K562 (cell line): ENCODE measurements at regions not wholly inside any gene's neighbourhood (a gene's known extent, or its start where the extent isn't known, plus 50 kb on each side); places are given as distances from the start of the nearest gene placed in this dataset.

Experiments
- ATAC-seq: fragments of 200-7000 bp; cut with Tn5 transposase; 3 replicates; pipeline ENCODE4 v1.9.1; 2020; ENCODE audit warnings: moderate library complexity
- BruUV-seq: library from RNA; stranded (reverse); fragments of 400-500 nt; replicated peaks from 2 replicates; lab custom pipeline; 2021; lab: Mats Ljungman, UMichigan
- CTCF ChIA-PET: fragments of 300-600 bp; formaldehyde crosslinking; extraction: SDS; loops from one replicate; lab custom pipeline; 2021; ENCODE audit warnings: low intra/inter-chr PET ratio; lab: Yijun Ruan, JAX
- POLR2A ChIA-PET: fragments of 300-600, 350-650 bp; sonication (Branson Sonifier 250); formaldehyde crosslinking; extraction: SDS; loops from one replicate; lab custom pipeline; 2021; ENCODE audit warnings: antibody characterized with exemption, inconsistent platforms; lab: Yijun Ruan, JAX
- DNase-seq, 4 experiments: peaks; one replicate each; pipeline versions ENCODE4 v3.0.0 to v3.0.0-alpha.2; 2011 to 2018; ENCODE audit warnings: low spot score in 3 of 4, mixed read lengths in 3 of 4; ENCODE audit errors: extremely low read depth in 1 of 4
- FAIRE-seq: peaks from 2 replicates; lab custom pipeline; 2011; peaks lifted over from hg19 to GRCh38; lab: Jason Lieb, UNC
- H2AFZ ChIP-seq: 2 replicates; pipeline ENCODE4 v1.6.0; 2011; ENCODE audit warnings: low read depth, low read length, control low read depth, inconsistent platforms
- H3K27ac ChIP-seq: fragments of 200-600 bp; 3 replicates; pipeline ENCODE4 v1.8.0; 2011; ENCODE audit warnings: low read depth, mild to moderate bottlenecking, control low read depth, inconsistent platforms, low read length, moderate library complexity, mixed read lengths; ENCODE audit errors: extremely low read depth
- H3K27me3 ChIP-seq, 2 experiments: fragments of 300-600 bp in 1 of 2; 2 replicates in 1 of 2; 3 replicates in 1 of 2; pipeline versions ENCODE4 v1.6.0 to v1.8.0; 2011; ENCODE audit warnings: inconsistent platforms in 2 of 2, low read length in 2 of 2, mild to moderate bottlenecking in 1 of 2, mixed read lengths in 1 of 2, moderate library complexity in 1 of 2; ENCODE audit not compliant: control insufficient read depth in 2 of 2, insufficient read depth in 2 of 2
- H3K36me3 ChIP-seq: fragments of 300-600 bp; 3 replicates; pipeline ENCODE4 v1.8.0; 2011; ENCODE audit warnings: mild to moderate bottlenecking, low read length, inconsistent platforms; ENCODE audit not compliant: control insufficient read depth, insufficient read depth
- H3K4me1 ChIP-seq, 2 experiments: fragments of 200-600 bp in 1 of 2; replicated peaks in 1 of 2; 2 replicates in 1 of 2; 3 replicates in 1 of 2; pipeline versions ENCODE4 v1.5.1 to v1.8.0; 2011; ENCODE audit warnings: inconsistent platforms in 2 of 2, low read length in 2 of 2, mild to moderate bottlenecking in 1 of 2, mixed read lengths in 1 of 2, moderate library complexity in 1 of 2; ENCODE audit not compliant: control insufficient read depth in 2 of 2, insufficient read depth in 2 of 2
- H3K4me2 ChIP-seq: 2 replicates; pipeline ENCODE4 v1.6.1; 2011; ENCODE audit warnings: low read length, control low read depth, inconsistent platforms, mixed read lengths; ENCODE audit not compliant: insufficient read depth
- H3K4me3 ChIP-seq: fragments of 200-600 bp; sonication (generic), shearing (Covaris generic); 2 replicates; pipeline ENCODE4 v1.5.1; 2016; ENCODE audit warnings: control low read depth, inconsistent platforms
- H3K79me2 ChIP-seq: fragments of 200-600 bp; 3 replicates; pipeline ENCODE4 v1.8.0; 2011; ENCODE audit warnings: low read length, inconsistent platforms; ENCODE audit not compliant: control insufficient read depth, insufficient read depth
- H3K9ac ChIP-seq, 2 experiments: 2 replicates each; pipeline versions ENCODE4 v1.6.0 to v1.6.1; 2011; ENCODE audit warnings: low read depth in 2 of 2, low read length in 2 of 2, control low read depth in 1 of 2, inconsistent platforms in 1 of 2, mild to moderate bottlenecking in 1 of 2, mixed read lengths in 1 of 2; ENCODE audit not compliant: insufficient read depth in 1 of 2
- H3K9me1 ChIP-seq: one replicate; pipeline ENCODE4 v1.6.0; 2011; ENCODE audit warnings: inconsistent platforms, mild to moderate bottlenecking, low read length, moderate library complexity; ENCODE audit not compliant: control insufficient read depth, insufficient read depth
- H3K9me3 ChIP-seq: replicated peaks from 2 replicates; pipeline ENCODE4 v1.5.1; 2011; ENCODE audit warnings: low read depth, low read length, inconsistent platforms; ENCODE audit not compliant: control insufficient read depth, insufficient read depth
- H4K20me1 ChIP-seq: replicated peaks from 2 replicates; pipeline ENCODE4 v1.6.1; 2011; ENCODE audit warnings: low read length, inconsistent platforms, mixed read lengths; ENCODE audit not compliant: control insufficient read depth, insufficient read depth
- ARID2 ChIP-seq: fragments of 450-650 bp; IDR thresholded peaks from 2 replicates; pipeline ENCODE4 v1.6.1; 2017; ENCODE audit warnings: antibody characterized with exemption, mild to moderate bottlenecking
- FOXK1 ChIP-seq: sonication (generic); formaldehyde crosslinking; IDR thresholded peaks from 2 replicates; pipeline ENCODE4 v1.8.0; 2022; ENCODE audit warnings: missing genetic modification reagents, mild to moderate bottlenecking, borderline replicate concordance
- IFI16 ChIP-seq: fragments of 250-450 bp; sonication (Bioruptor Pico); IDR thresholded peaks from 2 replicates; pipeline ENCODE4 v2.1.2; 2022; ENCODE audit warnings: mild to moderate bottlenecking, inconsistent platforms
- MCM7 ChIP-seq, 2 experiments: fragments of 450-650 bp; IDR thresholded peaks; 2 replicates each; pipeline ENCODE4 v1.6.1; 2016 to 2018
- NCOA2 ChIP-seq, 2 experiments: fragments of 450-650 bp; IDR thresholded peaks; 2 replicates each; pipeline ENCODE4 v1.6.1; 2018; ENCODE audit warnings: mild to moderate bottlenecking in 2 of 2, moderate library complexity in 1 of 2; ENCODE audit not compliant: partially characterized antibody in 2 of 2
- NEUROD1 ChIP-seq: fragments of 150-350 bp; IDR thresholded peaks from 2 replicates; pipeline ENCODE4 v1.6.1; 2014; ENCODE audit warnings: borderline replicate concordance, low read length, low read depth; ENCODE audit not compliant: partially characterized antibody
- POLR3A ChIP-seq: IDR thresholded peaks from 2 replicates; pipeline ENCODE4 v1.6.1; 2011; ENCODE audit warnings: borderline replicate concordance, mild to moderate bottlenecking, moderate library complexity; ENCODE audit not compliant: insufficient read length, insufficient read depth; ENCODE audit errors: extremely low read depth
- SMARCC2 ChIP-seq: fragments of 450-650 bp; IDR thresholded peaks from 2 replicates; pipeline ENCODE4 v1.6.1; 2017; ENCODE audit warnings: antibody characterized with exemption, moderate library complexity, mild to moderate bottlenecking, low read depth
- ZNF507 ChIP-seq: conservative IDR thresholded peaks from 2 replicates; pipeline ENCODE4 v1.6.1; 2017; ENCODE audit warnings: missing genetic modification characterization, missing compliant biosample characterization
- ZNF511 ChIP-seq: sonication (generic); formaldehyde crosslinking; IDR thresholded peaks from 2 replicates; pipeline ENCODE4 v1.8.0; 2022; ENCODE audit warnings: mild to moderate bottlenecking, missing genetic modification reagents
- WGBS: fragments of 100-300 bp; shearing (Covaris generic); methylation state at CpG from one replicate; pipeline ENCODE4 v1.1.6; 2016; ENCODE audit warnings: low coverage, mixed read lengths; ENCODE audit not compliant: insufficient coverage; ENCODE audit errors: missing lambda C conversion rate; 5-methylcytosine and 5-hydroxymethylcytosine counted together
- in situ Hi-C: fragments of 300-500 bp; cut with MboI; formaldehyde crosslinking; loops from 4 replicates; pipeline ENCODE4 v1.15.0; 2018; ENCODE audit warnings: inconsistent platforms, mixed read lengths
- intact Hi-C: fragments of 100-400 bp; cut with micrococcal nuclease; formaldehyde crosslinking; loops from 2 replicates; pipeline ENCODE4 v1.14.2; 2022
- TF ChIP-seq, protein P1 (sequence below), 2 experiments: fragments of 150-350 bp in 1 of 2; IDR thresholded peaks; 2 replicates each; pipeline ENCODE4 v1.6.1; 2012 to 2016; ENCODE audit warnings: low read depth in 2 of 2, low read length in 2 of 2, mild to moderate bottlenecking in 1 of 2, moderate library complexity in 1 of 2

DNA sequence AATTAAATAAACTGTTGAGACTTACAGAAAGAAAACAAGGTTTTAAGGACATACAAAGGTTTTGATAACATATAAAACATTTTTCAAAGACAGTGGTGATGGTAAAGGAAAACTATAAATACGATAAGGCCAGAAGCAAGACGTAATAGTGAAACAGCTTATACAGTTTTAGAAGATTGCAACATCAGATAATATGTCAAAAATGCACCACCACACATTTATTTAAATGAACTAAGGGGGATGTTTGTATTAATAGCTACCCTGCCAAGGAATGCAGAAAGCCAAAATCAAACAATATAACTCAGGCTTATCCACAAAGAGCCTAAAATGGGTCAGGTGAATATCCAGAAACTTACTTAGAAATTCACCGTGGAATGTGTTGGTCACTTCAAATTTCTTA is 981.6 kb upstream of the FAT3 start:
- Histone ChIP-seq H3K9me3 (no peaks in the 10 kb centered on the region), H4K20me1 (no peaks in the 10 kb centered on the region), H3K36me3 (no peaks in the 10 kb centered on the region), H3K9ac (no peak overlapping the region), H3K27me3 (no peaks in the 10 kb centered on the region), H3K27ac (no peak overlapping the region), H3K79me2 (no peaks in the 10 kb centered on the region), H3K4me3 (no peak overlapping the region), H3K9me1 (no peaks in the 10 kb centered on the region), H3K4me1 (no peaks in the 10 kb centered on the region), H2AFZ (no peak overlapping the region), H3K4me2 (no peak overlapping the region)
- no peak for DNase-seq
- in situ Hi-C loops (no loop called here), intact Hi-C loops (no loop called here)
- FAIRE-seq = no peak
- BruUV-seq = no TSS peak
- ChIA-PET POLR2A (no interaction called here), CTCF (no interaction called here)
- no peak for ATAC-seq
- TF ChIP-seq NEUROD1 = no peak
- TF ChIP-seq POLR3A = no peak
- TF ChIP-seq SMARCC2 = no peak
- no peak for TF ChIP-seq NCOA2 (IDR thresholded peaks at IDR 0.05; ENCODE audit: partially characterized antibody in 2 of 2)
- TF ChIP-seq ARID2 = no peak
- no peak for TF ChIP-seq IFI16 (CRISPR knock-in tag)
- no peak for TF ChIP-seq ZNF511 (CRISPR knock-in tag)
- no peak for TF ChIP-seq MCM7 (IDR thresholded peaks at IDR 0.05)
- no peak for TF ChIP-seq FOXK1
- TF ChIP-seq, protein P1, sequence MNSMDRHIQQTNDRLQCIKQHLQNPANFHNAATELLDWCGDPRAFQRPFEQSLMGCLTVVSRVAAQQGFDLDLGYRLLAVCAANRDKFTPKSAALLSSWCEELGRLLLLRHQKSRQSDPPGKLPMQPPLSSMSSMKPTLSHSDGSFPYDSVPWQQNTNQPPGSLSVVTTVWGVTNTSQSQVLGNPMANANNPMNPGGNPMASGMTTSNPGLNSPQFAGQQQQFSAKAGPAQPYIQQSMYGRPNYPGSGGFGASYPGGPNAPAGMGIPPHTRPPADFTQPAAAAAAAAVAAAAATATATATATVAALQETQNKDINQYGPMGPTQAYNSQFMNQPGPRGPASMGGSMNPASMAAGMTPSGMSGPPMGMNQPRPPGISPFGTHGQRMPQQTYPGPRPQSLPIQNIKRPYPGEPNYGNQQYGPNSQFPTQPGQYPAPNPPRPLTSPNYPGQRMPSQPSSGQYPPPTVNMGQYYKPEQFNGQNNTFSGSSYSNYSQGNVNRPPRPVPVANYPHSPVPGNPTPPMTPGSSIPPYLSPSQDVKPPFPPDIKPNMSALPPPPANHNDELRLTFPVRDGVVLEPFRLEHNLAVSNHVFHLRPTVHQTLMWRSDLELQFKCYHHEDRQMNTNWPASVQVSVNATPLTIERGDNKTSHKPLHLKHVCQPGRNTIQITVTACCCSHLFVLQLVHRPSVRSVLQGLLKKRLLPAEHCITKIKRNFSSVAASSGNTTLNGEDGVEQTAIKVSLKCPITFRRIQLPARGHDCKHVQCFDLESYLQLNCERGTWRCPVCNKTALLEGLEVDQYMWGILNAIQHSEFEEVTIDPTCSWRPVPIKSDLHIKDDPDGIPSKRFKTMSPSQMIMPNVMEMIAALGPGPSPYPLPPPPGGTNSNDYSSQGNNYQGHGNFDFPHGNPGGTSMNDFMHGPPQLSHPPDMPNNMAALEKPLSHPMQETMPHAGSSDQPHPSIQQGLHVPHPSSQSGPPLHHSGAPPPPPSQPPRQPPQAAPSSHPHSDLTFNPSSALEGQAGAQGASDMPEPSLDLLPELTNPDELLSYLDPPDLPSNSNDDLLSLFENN (IDR thresholded peaks at IDR 0.05; ENCODE audit: low read depth in 2 of 2, low read length in 2 of 2) = no peak
- no peak for TF ChIP-seq ZNF507
- 0% methylated on average over 3 of the region's 3 CpGs for WGBS
